Fibroblast of gingiva (primary cell): ENCODE measurements at regions not wholly inside any gene's neighbourhood (a gene's known extent, or its start where the extent isn't known, plus 50 kb on each side); places are given as distances from the start of the nearest gene placed in this dataset.
"Not testable (repeated sequence)": the region's sequence is repeated elsewhere in the genome, so short reads cannot be mapped to it uniquely, and the experiment has no call there.

ENCODE experiments used
- DNase-seq: peaks from one replicate; pipeline ENCODE4 v3.0.0-alpha.2; 2011; ENCODE audit warnings: low read depth

DNA sequence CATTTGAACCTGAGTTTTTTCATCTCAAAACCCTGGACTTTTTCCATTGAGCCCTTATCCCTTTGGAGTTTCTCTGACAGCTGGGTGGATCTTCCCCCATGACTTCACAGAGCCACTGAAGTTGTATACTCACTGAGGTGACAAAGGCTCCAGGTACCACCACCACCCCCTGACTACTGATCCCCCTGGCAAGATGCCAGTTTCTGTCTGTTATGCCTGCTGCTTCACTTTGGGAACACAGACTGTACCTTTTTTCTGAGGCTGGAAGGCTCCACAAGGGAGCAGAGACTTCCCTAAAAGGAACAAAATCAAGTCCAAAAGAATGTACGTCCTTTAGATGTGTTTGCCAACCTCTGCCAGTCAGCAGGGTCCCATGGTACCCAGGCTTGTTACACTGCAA is 160.3 kb upstream of the JADE1 start:
- DNase-seq, result no peak

DNA sequence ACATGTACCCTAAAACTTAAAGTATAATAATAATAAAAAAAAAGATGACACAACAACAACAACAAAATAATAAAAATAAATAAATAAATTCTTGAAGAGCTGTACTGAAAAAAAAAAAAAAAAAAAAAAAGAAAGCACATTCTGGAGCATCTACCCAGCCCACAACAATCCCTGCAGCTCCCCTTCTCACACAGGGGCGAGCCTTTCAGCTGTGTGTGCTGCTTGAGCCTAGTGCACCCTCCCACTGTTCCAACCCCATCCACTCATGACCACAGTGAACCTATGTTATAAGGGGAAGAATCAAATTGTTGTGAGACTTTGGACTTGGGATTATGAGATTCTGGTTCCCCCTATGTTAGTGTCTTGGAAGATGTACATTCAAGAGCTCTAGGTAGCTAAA is 161.5 kb upstream of the JADE1 start:
- DNase-seq, result no peak

DNA sequence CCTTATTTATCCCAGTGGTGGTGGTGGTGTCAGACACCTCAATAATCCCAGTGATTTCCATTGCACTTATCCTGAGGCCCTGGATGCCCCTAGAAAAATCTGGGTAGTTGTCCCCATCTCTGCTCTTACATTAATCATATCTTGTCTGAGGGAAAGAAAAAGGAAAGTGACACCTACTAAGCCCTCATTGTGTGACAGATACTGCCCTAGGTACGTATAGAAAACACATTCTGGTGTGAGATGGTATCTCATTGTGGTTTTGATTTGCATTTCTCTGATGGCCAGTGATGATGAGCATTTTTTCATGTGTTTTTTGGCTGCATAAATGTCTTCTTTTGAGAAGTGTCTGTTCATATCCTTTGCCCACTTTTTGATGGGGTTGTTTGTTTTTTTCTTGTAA is 162.6 kb upstream of the JADE1 start:
- DNase-seq, result not testable (repeated sequence)

DNA sequence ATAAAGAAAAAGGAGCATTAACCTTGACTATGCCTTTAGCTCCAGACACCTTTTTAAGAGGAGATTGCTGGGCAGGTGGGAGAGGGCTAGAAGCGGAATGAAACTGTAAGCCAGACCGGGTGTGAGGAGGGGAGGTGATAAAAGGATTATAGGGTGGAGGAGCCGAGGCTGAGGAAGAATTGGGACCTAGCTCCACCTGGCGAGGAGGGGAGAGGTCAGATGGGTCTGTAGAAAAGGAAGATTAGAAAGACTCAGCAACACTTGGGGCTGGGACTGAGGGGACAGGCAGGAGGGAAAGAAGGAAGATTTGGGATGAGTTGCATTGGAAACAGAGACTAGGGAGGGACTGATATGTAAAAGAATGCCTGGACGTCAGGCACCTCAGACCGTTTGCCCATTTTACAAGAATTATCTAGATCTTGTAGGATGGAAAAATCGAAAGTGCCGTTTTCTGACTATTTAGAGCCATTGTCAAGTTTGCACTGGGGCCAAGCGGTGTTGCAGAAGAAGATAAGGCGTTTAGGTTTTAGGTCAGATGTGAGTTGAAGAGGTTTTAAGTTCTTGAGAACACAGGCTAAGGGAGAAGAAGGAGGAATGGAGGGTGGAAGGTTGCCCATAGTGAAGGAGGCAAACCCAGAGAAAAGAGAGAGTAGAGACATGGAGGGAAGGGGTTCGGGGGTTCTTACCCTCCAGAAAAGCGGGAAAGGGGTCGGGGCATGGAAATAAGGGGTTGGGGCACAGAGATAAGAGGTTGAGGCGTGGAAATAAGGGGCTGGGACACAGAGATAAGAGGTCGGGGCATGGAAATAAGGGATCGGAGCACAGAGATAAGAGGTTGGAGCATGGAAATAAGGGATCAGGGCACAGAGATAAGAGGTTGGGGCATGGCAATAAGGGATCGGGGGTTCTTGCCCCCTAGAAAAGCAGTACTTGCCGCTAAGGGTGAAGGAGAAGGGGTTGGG is 164.5 kb upstream of the JADE1 start:
- not testable (repeated sequence) for DNase-seq

DNA sequence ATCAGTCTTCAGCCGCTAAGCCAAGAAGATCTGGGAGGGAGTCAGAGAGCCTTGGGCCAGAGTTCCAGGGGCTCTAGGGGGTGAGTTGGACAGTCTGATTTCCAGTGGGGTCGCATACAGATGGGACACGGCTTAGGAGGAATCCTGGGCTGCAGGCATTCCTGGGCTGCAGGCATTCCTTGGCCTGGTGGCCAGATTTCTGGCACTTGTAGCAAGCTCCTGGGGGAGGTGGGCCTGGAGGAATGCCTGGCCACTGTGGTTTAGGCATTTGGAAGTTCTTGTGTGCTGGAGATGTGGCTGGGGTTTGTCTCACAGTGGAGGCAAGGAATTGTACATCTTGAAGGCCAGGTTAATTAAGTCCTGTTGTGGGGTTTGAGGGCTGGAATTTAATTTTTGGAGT is 165.4 kb upstream of the JADE1 start:
- DNase-seq, result peak; percentile 27

DNA sequence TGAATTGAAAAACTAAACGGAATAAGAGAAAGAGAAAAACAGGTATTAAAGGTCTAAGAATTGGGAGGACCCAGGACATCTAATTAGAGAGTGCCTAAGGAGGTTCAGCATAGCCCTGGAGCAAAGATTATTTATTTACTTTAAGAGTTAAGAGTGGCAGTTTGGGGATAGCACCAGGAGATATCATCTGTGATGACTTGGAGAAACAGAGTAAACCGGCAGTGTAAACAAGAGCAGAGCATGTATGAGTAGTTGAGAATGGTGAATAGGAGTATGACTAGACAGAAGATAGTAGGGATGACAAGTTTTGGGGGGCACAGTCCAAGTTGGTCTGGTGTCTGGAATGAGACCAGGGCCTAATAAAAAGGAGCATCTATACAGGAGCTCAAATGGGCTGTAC is 167.9 kb upstream of the JADE1 start:
- not testable (repeated sequence) for DNase-seq

DNA sequence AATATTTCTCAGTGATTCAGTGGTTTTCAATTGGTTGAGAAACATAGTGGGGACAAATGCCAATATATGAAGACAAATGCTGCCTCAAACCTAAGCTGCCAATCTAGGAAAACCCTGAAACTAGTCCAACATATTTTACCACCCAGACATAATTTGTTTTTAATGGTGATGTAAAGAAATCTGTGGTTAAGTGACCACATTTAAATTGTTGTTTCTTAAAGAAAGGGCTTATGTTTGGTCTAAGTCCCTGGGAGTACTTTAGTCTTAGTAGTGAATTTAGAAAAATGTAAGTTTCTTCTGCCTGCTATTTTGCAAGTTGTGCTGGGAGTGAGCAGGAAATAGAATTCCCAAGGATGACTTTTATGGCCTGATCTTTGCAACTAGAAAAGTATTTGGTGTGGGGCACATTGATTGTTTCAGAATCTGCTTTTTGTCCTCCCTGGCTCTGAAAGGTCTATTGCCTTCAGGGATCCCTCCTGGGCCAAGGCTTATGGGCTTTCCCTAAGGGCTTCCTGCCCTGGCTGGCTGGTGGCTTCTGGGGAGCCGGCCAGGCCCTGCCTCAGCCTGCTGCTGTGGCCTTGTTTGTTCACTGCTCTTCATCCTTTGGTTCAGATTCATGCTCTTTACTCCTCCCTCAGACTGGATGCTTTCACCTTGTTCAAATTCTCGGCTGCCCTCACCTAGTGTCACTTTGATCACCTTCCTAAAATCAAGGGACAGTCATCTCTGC is 169.8 kb upstream of the JADE1 start:
- peak; percentile 38 for DNase-seq

DNA sequence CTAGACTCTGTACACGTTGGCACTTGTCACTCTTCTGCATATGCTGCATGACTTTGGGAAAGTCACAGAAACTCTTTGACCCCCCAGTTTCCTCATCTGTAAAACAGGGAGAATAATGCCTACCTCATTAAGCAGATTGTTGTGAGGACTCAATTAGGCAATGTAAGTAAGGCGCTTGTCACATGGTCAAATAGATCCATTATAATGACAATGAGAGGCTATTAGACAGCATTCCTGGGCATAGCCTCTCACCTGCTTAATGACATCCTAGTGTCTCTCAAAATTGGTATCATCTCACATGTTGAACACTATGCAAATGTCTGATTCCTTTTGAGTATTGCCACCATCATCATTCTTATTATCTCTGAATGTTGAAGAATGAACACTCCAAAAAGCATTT is 172.6 kb upstream of the JADE1 start:
- no peak for DNase-seq

DNA sequence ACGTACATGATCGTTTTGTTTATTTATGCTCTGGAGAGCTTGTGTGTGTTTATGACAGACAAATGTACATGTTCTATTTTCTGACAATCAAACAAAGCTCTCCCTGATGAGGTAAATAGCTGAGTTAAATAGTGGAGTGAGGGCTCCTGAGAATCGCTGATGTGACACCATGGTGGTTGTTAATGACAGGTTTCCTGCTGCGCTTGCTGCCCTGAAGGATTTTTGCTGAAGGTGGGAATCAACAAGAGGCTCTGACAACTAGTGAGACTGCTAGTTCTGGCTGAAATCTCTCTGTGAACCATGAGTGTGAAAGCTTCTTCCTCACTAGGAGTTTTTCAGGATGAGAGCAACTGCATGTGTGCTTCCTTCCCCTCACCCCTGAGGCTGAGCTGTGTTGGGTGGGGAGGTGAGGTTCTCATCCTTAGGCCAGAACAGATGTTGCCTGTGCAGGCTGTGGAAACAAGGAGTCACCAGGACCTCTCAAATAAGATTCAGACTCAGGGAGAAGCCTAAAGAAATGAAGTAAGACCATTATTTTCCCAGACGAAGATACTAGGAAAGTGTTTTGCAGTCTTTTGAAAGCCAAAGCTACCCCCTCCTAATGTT is 173.4 kb upstream of the JADE1 start:
- DNase-seq, result no peak

DNA sequence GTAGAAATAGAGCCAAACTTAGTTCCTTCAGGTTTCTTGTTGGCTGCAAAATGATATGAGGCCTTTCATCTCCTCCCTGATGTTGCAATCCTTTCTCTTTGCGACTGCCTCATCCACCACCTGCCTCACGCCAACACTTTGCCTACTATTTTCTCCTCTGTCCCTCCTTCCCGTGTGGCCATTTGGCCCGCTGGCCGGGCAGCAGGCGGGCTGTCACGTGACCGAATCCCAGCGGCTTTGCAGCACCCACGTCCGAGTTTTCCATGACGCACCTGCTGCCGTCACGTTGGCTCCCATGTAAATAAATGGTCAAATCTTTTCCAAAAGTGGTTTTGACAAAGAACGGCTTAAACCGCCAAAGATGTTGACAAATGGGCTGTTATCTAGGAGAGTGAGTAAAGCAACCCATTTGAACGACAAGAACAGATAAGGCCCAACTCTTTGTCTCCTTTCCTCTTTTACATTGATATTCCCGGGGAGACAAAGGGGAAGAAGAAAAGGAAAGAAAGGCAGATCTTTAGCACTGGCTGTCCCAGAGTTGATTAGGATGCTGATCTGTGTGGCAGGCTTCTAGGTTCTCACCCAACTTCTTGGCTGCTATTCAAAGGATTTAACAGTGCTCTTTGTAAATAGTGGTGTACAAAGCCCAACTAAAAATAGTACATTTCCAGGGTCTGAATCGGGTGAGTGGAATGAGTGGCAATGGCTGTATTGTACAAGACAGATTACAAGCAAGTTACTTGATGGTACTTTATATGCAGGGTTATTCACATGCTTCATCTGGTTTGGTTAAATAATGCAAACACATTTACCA is 174.2 kb upstream of the JADE1 start:
- no peak for DNase-seq

DNA sequence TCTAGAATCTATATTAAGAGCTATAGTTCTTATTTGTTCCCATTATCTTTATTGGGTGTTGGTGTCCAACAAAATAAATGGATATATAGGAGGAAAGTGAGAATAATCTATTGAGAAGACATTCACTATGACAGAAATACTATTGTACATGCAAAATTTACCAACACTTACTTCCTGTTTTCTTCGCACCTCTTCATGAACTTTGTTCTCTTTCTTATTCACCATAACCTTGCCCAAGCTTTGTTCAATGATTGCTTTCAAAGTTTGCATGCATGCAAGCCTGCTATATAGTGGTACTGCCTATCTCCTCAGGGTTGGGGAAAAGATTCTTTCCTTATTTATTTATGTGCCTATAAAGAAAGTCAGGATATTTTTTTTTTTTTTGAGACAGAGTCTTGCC is 176.4 kb upstream of the JADE1 start:
- DNase-seq, result no peak

DNA sequence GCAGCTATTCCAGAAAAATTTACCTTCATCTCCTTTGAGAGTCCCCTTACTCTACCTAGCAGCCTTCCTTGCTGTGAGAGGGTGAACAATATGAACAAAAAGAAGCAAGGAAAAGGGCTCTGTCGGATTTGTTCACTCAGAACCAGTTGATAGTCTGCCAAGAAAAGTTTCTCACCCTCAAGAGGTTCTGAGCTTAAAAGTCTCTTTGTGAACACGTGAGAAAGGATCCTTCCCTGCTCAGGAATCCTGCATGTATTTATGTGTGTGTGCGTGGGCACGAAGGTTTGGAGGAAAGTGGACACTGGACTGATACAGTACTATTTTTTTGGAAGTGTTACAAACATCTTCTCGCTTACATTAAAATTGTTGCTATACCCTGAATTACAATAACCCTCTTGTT is 178.6 kb upstream of the JADE1 start:
- DNase-seq, result no peak

DNA sequence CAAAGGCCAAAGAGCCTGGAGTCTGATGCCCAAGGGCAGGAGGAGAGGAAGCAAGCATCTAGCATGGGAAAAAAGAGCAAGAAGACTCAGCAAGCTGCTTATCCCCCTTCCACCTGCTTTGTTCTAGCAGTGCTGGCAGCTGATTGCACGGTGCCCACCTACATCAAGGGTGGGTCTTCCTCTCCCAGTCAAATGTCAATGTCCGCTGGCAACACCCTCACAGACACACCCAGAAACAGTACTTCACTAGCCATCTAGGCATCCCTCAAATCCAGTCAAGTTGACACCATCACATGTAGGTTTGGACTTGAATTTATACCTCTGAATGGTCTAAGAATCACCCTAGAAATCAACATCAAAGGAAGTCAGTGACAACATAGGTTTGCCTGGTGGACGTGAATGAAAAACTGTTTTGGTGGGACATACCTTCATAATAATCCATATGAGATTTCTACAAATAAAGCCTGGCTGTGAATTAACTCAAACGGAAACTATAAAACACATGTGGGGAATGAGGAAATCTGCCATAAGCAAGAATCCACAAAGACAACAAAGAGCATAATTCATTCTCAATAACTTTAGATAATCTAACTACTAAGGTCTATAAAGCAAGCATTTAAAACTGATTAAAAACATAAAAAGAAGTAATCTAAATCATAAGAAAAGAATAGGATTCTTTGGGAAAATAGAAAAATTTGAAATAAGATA is 185.8 kb upstream of the JADE1 start:
- DNase-seq, result no peak

DNA sequence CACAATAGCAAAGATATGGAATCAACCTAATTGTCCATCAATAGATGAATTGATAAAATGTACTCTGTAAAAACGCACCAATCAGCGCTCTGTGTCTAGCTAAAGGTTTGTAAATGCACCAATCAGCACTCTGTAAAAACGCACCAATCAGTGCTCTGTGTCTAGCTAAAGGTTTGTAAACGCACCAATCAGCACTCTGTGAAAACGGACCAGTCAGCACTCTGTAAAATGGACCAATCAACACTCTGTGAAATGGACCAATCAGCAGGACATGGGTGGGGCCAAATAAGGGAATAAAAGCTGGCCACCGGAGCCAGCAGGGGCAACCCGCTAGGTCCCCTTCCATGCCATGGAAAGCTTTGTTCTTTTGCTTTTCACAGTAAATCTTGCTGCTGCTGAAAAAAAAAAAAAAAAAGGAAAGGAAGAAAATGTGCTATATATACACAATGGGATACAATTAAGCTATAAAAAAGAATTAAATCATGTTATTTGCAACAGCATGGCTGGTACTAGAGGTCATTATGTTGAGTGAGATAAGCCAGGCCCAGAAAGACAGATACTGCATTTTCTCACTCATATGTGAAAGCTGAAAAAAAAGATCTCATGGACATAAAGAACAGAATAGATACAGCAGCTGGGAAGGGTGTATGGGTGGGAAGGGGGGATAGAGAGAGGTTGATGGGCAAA is 189.1 kb upstream of the JADE1 start:
- not testable (repeated sequence) for DNase-seq

DNA sequence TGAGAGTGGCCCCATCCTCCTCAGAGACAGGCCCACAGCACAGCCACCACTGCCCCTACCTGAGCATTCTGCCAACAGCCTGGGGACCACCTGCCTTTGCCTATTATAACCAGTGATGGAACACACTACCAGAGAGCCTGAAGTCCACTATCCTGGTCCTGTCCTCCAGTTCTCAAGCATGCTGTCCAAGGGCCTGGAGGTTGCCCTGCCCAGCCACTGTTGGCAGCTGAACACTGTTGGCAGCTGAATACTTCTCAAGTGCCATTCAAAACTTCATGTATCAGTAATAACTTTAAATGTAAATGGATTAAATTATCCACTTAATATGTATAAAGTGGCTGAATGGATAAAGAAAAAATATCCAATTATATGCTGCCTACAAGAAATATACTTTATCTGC is 194.3 kb upstream of the JADE1 start:
- no peak for DNase-seq

DNA sequence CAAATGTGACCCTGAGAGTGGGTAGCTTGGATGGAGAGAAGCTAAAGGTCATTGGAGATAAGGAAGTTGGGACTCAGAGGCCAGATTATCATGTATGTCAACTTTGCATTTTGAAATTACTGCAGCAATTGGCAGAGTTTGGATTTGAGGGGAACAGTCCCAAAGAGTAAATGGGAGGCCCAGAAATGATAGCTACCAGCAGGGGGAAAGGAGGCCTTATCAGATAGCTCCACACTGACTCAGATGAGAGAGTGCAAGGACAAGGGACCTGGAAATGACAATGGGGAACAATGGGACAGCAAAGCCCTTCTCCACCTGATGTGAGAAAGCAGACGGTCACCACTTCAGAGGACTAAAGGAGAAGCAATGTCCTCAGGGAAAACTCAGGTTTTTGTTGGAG is 201.5 kb upstream of the JADE1 start:
- DNase-seq, result no peak

DNA sequence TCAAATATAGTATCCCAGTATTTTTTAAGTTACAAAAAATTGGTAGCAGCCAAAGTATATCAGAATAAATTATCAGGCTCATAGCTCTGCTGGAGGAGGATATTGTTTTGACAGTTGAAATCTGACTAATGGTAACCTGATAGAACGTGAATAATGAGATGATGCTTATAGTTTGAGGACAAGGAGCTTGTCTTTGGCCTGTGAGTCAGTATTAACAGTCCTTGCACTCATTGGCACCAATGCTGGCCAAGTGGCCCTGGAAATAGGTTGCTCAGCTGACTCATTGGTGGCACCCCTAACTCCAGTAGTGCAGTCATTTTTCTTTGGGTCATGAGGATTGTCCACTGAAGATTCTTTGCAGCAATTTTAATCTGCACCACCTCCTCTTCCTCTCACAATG is 203.3 kb upstream of the JADE1 start:
- peak; percentile 54 for DNase-seq

DNA sequence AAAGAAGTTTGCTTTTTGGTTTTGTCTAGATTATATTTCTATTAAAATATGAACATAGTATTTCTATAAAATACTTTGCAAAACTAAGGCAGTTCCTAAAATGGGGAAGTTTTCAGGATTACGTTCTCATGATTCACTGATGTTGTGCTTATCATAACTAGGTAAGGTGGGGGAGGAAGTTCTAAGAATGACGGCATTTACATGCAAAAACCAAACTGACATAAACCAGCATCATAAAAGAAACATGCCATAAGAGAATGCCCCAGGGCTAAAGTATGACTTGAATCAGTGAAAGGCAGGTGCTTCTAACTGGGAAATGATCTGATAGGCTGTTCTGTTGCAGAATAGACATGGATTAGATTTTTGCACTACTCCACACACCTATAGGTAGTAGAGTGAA is 204.7 kb upstream of the JADE1 start:
- DNase-seq, result no peak

DNA sequence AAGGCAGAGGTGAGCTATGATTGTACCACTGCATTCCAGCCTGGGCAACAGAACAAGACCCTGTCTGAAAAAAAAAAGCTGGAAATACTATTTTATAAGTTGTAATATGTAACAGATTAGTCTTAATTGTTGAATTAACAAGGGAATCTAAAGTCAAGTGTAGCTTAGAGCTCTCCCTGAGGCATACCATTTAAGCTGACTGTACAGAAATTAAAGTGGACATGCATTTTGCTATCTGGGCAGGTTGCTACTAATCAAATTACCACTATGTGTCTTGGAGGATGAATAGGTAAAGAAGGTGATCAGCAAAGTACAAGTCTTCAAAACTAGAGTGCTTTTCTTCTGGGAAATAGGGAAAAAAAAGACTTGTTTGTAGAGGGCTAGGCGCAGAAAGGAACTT is 205.3 kb upstream of the JADE1 start:
- DNase-seq, result no peak

DNA sequence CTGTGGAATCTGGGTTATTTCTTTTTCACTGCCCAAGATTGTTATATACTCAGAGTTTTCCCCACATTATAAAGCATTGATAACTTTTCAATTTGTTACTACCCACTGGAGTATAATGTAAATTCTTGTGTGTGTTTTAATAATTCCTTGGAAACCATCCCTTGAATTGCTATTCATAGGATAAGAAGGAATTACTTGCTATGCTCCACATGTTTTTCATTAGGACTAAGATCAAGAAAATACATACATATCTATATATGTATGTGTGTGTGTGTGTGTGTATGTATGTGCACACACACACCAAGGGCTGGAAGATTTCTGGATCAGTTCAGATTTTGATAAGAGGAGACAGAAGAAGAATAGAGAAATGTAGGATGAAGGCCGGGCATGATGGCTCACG is 206.4 kb upstream of the JADE1 start:
- DNase-seq, result no peak
